ENCODE measurements at regions not wholly inside any gene's neighbourhood (a gene's known extent, or its start where the extent isn't known, plus 50 kb on each side); places are given as distances from the start of the nearest gene placed in this dataset.

DNA sequence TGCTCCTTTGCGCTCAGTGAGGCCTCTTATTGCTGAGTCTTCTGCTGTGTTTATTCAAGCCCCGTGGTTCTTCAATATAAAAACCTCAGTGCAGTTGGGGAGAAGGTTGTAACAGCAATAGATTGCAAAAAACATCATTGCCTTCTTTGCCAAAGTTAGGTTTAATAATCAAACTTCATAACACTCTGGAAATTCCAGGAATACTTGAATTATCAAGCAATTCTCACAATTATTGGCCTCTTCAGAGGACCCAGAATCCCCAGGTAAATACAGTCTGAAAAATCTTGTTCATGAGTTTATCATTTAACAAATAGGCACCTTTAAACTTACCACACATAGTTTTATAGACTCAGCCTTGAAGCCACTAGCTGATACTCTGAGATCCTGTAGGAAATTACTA lies 213.6 kb downstream of the OGFRL1 start:
- ATAC-seq: no peak
- no peak for TF ChIP-seq TCF4 (CRISPR knock-in tag; IDR thresholded peaks at IDR 0.05; ENCODE audit: borderline replicate concordance)

DNA sequence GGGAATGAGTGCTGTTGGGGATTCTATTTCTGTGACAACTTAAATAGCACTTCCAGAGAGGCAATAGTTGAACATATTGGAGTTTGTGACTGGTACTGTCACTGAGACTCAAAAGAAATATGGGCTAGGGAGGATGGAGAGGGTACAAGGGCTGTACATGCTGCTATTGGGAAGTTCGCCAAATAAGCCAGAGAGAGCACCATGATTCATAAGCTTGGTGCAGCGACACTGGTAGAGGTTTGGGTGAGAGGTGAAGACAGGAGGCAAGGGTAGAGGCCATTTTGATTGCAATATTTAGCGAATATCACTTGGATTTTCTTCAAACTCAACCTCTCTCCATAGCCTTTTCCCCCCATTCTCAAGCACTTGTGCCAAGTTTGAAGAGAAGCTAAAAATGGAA lies 214.3 kb downstream of the OGFRL1 start:
- ATAC-seq: no peak
- TF ChIP-seq, protein P1, sequence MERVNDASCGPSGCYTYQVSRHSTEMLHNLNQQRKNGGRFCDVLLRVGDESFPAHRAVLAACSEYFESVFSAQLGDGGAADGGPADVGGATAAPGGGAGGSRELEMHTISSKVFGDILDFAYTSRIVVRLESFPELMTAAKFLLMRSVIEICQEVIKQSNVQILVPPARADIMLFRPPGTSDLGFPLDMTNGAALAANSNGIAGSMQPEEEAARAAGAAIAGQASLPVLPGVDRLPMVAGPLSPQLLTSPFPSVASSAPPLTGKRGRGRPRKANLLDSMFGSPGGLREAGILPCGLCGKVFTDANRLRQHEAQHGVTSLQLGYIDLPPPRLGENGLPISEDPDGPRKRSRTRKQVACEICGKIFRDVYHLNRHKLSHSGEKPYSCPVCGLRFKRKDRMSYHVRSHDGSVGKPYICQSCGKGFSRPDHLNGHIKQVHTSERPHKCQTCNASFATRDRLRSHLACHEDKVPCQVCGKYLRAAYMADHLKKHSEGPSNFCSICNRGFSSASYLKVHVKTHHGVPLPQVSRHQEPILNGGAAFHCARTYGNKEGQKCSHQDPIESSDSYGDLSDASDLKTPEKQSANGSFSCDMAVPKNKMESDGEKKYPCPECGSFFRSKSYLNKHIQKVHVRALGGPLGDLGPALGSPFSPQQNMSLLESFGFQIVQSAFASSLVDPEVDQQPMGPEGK (CRISPR knock-in tag; IDR thresholded peaks at IDR 0.05; ENCODE audit: borderline replicate concordance): no peak
- TF ChIP-seq ZFP30 (CRISPR knock-in tag; IDR thresholded peaks at IDR 0.05) (no peak), CSDC2 (CRISPR knock-in tag; IDR thresholded peaks at IDR 0.05) (no peak), ZNF70 (CRISPR knock-in tag; IDR thresholded peaks at IDR 0.05) (no peak), RARB (CRISPR knock-in tag; IDR thresholded peaks at IDR 0.05) (no peak), ZC3H10 (CRISPR knock-in tag; IDR thresholded peaks at IDR 0.05) (no peak), TCF4 (CRISPR knock-in tag; IDR thresholded peaks at IDR 0.05; ENCODE audit: borderline replicate concordance) (no peak)
- TF ChIP-seq, protein P2, sequence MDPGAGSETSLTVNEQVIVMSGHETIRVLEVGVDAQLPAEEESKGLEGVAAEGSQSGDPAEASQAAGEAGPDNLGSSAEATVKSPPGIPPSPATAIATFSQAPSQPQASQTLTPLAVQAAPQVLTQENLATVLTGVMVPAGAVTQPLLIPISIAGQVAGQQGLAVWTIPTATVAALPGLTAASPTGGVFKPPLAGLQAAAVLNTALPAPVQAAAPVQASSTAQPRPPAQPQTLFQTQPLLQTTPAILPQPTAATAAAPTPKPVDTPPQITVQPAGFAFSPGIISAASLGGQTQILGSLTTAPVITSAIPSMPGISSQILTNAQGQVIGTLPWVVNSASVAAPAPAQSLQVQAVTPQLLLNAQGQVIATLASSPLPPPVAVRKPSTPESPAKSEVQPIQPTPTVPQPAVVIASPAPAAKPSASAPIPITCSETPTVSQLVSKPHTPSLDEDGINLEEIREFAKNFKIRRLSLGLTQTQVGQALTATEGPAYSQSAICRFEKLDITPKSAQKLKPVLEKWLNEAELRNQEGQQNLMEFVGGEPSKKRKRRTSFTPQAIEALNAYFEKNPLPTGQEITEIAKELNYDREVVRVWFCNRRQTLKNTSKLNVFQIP (CRISPR knock-in tag; IDR thresholded peaks at IDR 0.05; ENCODE audit: borderline replicate concordance, low read depth): no peak

DNA sequence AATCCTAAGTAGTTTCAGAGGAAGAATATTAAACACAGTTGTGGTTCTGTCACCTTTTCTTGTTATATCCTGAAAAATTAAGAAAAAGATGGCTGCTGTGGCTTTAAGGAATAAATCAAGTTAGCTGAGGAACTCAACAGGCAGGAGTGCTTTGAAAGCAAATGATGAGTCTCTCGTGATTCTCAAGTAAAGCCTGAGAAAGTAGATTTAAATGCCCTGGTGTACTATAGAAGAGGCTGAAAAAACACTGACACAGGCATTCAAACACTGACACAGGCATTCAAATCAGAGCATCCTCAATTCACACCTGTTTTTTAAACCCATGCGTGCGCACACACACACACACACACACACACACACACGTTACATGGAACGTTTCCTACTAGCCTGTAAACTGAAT lies 218.6 kb downstream of the OGFRL1 start:
- ATAC-seq: no peak
- TF ChIP-seq TOX (CRISPR knock-in tag; IDR thresholded peaks at IDR 0.05; ENCODE audit: borderline replicate concordance): no peak
- TF ChIP-seq ARNTL (CRISPR knock-in tag; IDR thresholded peaks at IDR 0.05; ENCODE audit: borderline replicate concordance, low read depth): no peak
- TF ChIP-seq, protein P2 (CRISPR knock-in tag; IDR thresholded peaks at IDR 0.05; ENCODE audit: borderline replicate concordance, low read depth): no peak
- TF ChIP-seq, protein P3, sequence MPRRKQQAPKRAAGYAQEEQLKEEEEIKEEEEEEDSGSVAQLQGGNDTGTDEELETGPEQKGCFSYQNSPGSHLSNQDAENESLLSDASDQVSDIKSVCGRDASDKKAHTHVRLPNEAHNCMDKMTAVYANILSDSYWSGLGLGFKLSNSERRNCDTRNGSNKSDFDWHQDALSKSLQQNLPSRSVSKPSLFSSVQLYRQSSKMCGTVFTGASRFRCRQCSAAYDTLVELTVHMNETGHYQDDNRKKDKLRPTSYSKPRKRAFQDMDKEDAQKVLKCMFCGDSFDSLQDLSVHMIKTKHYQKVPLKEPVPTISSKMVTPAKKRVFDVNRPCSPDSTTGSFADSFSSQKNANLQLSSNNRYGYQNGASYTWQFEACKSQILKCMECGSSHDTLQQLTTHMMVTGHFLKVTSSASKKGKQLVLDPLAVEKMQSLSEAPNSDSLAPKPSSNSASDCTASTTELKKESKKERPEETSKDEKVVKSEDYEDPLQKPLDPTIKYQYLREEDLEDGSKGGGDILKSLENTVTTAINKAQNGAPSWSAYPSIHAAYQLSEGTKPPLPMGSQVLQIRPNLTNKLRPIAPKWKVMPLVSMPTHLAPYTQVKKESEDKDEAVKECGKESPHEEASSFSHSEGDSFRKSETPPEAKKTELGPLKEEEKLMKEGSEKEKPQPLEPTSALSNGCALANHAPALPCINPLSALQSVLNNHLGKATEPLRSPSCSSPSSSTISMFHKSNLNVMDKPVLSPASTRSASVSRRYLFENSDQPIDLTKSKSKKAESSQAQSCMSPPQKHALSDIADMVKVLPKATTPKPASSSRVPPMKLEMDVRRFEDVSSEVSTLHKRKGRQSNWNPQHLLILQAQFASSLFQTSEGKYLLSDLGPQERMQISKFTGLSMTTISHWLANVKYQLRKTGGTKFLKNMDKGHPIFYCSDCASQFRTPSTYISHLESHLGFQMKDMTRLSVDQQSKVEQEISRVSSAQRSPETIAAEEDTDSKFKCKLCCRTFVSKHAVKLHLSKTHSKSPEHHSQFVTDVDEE (CRISPR knock-in tag; IDR thresholded peaks at IDR 0.05): no peak
- TF ChIP-seq ZNF8 (CRISPR knock-in tag; IDR thresholded peaks at IDR 0.05): no peak
- no peak for TF ChIP-seq ISL1 (CRISPR knock-in tag; IDR thresholded peaks at IDR 0.05)
- TF ChIP-seq PPARA (CRISPR knock-in tag; IDR thresholded peaks at IDR 0.05; ENCODE audit: borderline replicate concordance): no peak
- TF ChIP-seq, protein P4, sequence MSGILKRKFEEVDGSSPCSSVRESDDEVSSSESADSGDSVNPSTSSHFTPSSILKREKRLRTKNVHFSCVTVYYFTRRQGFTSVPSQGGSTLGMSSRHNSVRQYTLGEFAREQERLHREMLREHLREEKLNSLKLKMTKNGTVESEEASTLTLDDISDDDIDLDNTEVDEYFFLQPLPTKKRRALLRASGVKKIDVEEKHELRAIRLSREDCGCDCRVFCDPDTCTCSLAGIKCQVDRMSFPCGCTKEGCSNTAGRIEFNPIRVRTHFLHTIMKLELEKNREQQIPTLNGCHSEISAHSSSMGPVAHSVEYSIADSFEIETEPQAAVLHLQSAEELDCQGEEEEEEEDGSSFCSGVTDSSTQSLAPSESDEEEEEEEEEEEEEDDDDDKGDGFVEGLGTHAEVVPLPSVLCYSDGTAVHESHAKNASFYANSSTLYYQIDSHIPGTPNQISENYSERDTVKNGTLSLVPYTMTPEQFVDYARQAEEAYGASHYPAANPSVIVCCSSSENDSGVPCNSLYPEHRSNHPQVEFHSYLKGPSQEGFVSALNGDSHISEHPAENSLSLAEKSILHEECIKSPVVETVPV (CRISPR knock-in tag; IDR thresholded peaks at IDR 0.05): no peak
- TF ChIP-seq OSR1 (CRISPR knock-in tag; IDR thresholded peaks at IDR 0.05): no peak
- TF ChIP-seq TCF4 (CRISPR knock-in tag; IDR thresholded peaks at IDR 0.05; ENCODE audit: borderline replicate concordance): no peak
- no peak for TF ChIP-seq BACH2 (CRISPR knock-in tag; IDR thresholded peaks at IDR 0.05; ENCODE audit: borderline replicate concordance)
- TF ChIP-seq ZFP30 (CRISPR knock-in tag; IDR thresholded peaks at IDR 0.05): no peak
- no peak for TF ChIP-seq ZNF565 (CRISPR knock-in tag; conservative IDR thresholded peaks at IDR 0.05; ENCODE audit: low read depth)
- no peak for TF ChIP-seq CSDC2 (CRISPR knock-in tag; IDR thresholded peaks at IDR 0.05)
- TF ChIP-seq ZNF70 (CRISPR knock-in tag; IDR thresholded peaks at IDR 0.05): no peak
- no peak for TF ChIP-seq RARB (CRISPR knock-in tag; IDR thresholded peaks at IDR 0.05)
- TF ChIP-seq GLIS3 (CRISPR knock-in tag; IDR thresholded peaks at IDR 0.05): no peak
- no peak for TF ChIP-seq SNAI2 (CRISPR knock-in tag; IDR thresholded peaks at IDR 0.05)
- TF ChIP-seq, protein P5, sequence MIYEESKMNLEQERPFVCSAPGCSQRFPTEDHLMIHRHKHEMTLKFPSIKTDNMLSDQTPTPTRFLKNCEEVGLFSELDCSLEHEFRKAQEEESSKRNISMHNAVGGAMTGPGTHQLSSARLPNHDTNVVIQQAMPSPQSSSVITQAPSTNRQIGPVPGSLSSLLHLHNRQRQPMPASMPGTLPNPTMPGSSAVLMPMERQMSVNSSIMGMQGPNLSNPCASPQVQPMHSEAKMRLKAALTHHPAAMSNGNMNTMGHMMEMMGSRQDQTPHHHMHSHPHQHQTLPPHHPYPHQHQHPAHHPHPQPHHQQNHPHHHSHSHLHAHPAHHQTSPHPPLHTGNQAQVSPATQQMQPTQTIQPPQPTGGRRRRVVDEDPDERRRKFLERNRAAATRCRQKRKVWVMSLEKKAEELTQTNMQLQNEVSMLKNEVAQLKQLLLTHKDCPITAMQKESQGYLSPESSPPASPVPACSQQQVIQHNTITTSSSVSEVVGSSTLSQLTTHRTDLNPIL (CRISPR knock-in tag; IDR thresholded peaks at IDR 0.05; ENCODE audit: low read depth): no peak
- no peak for TF ChIP-seq ZFP3 (CRISPR knock-in tag; IDR thresholded peaks at IDR 0.05)

Data from SK-N-SH treated with all-trans-retinoic acid at 6 μM for 48 hours (cell line).